A673 (cell line): ENCODE measurements at regions not wholly inside any gene's neighbourhood (a gene's known extent, or its start where the extent isn't known, plus 50 kb on each side); places are given as distances from the start of the nearest gene placed in this dataset.

ENCODE experiments used
- BruUV-seq: library from RNA; stranded (reverse); fragments of 400-500 nt; replicated peaks from 2 replicates; lab custom pipeline; 2021; lab: Mats Ljungman, UMichigan
- CTCF ChIA-PET: fragments of 300-600 bp; sonication (Branson Sonifier 250); formaldehyde crosslinking; loops from one replicate; lab custom pipeline; 2022; ENCODE audit warnings: antibody characterized with exemption; lab: Charles Lee
- POLR2A ChIA-PET: fragments of 300-600 bp; sonication (Branson Sonifier 250); formaldehyde crosslinking; loops from one replicate; lab custom pipeline; 2022; ENCODE audit warnings: antibody characterized with exemption; ENCODE audit not compliant: low non-redundant PET; lab: Charles Lee
- DNase-seq: peaks from one replicate; pipeline ENCODE4 v3.0.0-alpha.2; 2015; ENCODE audit warnings: low spot score
- H3K27ac ChIP-seq: fragments of 200-600 bp; sonication (generic); 2 replicates; pipeline ENCODE4 v1.5.1; 2016; ENCODE audit warnings: mixed run types, low read depth, mild to moderate bottlenecking, mixed read lengths, antibody characterized with exemption, low read length; ENCODE audit not compliant: poor library complexity, severe bottlenecking
- H3K27me3 ChIP-seq: fragments of 200-600 bp; sonication (generic); replicated peaks from 2 replicates; pipeline ENCODE4 v1.6.1; 2017; ENCODE audit warnings: mixed run types, low read depth, mild to moderate bottlenecking, mixed read lengths, antibody characterized with exemption, low read length; ENCODE audit not compliant: insufficient read depth, poor library complexity
- H3K36me3 ChIP-seq: fragments of 200-600 bp; sonication (generic); 2 replicates; pipeline ENCODE4 v1.6.1; 2016; ENCODE audit warnings: mixed run types, mild to moderate bottlenecking, mixed read lengths, antibody characterized with exemption, low read length; ENCODE audit not compliant: insufficient read depth, poor library complexity, severe bottlenecking
- H3K4me1 ChIP-seq: fragments of 200-600 bp; sonication (generic); 2 replicates; pipeline ENCODE4 v1.6.1; 2017; ENCODE audit warnings: mixed run types, mild to moderate bottlenecking, mixed read lengths, antibody characterized with exemption, low read length; ENCODE audit not compliant: insufficient read depth, poor library complexity, severe bottlenecking
- H3K4me3 ChIP-seq: fragments of 200-600 bp; sonication (generic); 2 replicates; pipeline ENCODE4 v1.5.1; 2016; ENCODE audit warnings: low read depth, mixed run types, mild to moderate bottlenecking, mixed read lengths, low read length; ENCODE audit not compliant: poor library complexity, severe bottlenecking
- H3K9me3 ChIP-seq: fragments of 200-600 bp; sonication (generic); 2 replicates; pipeline ENCODE4 v1.6.1; 2016; ENCODE audit warnings: mixed run types, low read depth, mild to moderate bottlenecking, mixed read lengths, antibody characterized with exemption, low read length; ENCODE audit not compliant: poor library complexity, severe bottlenecking
- EZH2 ChIP-seq: fragments of 200-600 bp; sonication (generic); IDR thresholded peaks from 2 replicates; pipeline ENCODE4 v1.6.1; 2017; ENCODE audit warnings: borderline replicate concordance, low read depth, mild to moderate bottlenecking, mixed read lengths, antibody characterized with exemption, low read length; ENCODE audit not compliant: poor library complexity, severe bottlenecking
- intact Hi-C: fragments of 100-400 bp; cut with micrococcal nuclease; formaldehyde crosslinking; loops from one replicate; pipeline ENCODE4 v1.10.0; 2022; ENCODE audit not compliant: unreplicated experiment
- TF ChIP-seq, protein P1 (sequence below): fragments of 300-800, 200-600 bp; sonication (generic); conservative IDR thresholded peaks from 2 replicates; pipeline ENCODE4 v1.5.1; 2017; ENCODE audit warnings: low read depth, mild to moderate bottlenecking, antibody characterized with exemption, low read length, moderate library complexity, mixed read lengths

DNA sequence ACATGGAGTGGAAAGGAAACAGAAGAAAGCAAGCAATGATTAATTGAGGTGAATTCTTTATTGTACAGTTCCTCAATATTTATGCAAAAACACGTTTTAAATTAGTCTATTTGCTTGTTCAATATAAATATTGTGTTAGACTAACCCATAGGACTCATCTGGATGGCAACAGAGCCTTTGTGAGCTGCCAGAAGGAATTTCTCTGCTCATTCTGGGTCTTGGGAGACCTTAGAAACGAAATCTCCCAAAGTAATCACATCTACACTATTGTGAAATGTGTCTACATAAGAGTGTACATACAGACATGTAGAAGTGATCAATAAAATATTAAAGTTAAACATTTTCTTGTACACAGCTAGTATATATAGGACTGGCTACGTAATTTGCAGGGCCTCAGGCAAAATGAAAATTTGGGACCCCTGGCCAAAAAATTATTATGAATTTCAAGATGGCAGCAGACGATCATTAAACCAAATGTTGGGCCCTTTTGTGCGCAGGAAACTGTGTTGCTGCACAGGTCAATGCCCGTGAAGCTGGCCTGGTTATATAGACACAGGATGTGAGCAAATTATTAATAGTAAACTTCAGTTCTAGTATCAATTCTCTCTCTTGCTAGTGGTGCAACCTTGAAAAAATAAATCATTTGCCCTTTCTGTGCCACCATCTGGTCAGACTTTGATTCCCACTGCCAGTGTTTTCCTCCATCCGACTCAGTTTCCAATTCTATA lies 83.3 kb downstream of the MINAR1 start:
- TF ChIP-seq, protein P1, sequence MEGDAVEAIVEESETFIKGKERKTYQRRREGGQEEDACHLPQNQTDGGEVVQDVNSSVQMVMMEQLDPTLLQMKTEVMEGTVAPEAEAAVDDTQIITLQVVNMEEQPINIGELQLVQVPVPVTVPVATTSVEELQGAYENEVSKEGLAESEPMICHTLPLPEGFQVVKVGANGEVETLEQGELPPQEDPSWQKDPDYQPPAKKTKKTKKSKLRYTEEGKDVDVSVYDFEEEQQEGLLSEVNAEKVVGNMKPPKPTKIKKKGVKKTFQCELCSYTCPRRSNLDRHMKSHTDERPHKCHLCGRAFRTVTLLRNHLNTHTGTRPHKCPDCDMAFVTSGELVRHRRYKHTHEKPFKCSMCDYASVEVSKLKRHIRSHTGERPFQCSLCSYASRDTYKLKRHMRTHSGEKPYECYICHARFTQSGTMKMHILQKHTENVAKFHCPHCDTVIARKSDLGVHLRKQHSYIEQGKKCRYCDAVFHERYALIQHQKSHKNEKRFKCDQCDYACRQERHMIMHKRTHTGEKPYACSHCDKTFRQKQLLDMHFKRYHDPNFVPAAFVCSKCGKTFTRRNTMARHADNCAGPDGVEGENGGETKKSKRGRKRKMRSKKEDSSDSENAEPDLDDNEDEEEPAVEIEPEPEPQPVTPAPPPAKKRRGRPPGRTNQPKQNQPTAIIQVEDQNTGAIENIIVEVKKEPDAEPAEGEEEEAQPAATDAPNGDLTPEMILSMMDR, result no peak
- TF ChIP-seq EZH2, result no peak
- CTCF ChIA-PET, result no interaction called here
- H3K4me3 ChIP-seq, result no peak overlapping the region
- H3K27me3 ChIP-seq, result no peaks in the 10 kb centered on the region
- no peak overlapping the region for H3K27ac ChIP-seq
- POLR2A ChIA-PET, result no interaction called here
- H3K36me3 ChIP-seq, result no peaks in the 10 kb centered on the region
- H3K4me1 ChIP-seq, result no peaks in the 10 kb centered on the region
- no peak for DNase-seq
- H3K9me3 ChIP-seq, result no peaks in the 10 kb centered on the region
- intact Hi-C loops, result no loop called here
- no TSS peak for BruUV-seq

DNA sequence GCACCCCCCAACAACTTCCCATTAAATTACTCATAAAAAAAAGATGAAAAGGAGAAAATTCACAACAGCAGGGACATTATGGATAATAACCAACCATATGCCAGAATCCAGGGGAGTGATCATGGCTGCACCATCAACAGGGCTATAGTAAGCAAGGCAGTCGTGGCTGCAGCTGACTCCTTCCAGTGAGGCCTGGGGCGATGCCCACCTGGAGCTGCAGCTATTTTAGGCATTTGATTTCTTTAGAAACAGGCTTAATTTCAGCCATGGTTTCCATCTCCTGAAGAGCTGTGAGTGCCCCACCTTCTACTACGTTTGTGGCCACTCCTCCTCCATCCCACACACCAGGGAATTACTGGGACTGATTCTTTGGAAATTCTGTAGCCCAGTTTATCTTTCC lies 84.0 kb downstream of the MINAR1 start:
- no peaks in the 10 kb centered on the region for H3K27me3 ChIP-seq
- ChIA-PET CTCF (no interaction called here), POLR2A (no interaction called here)
- no peak for DNase-seq
- TF ChIP-seq, protein P1, result no peak
- no peak for TF ChIP-seq EZH2
- H3K4me1 ChIP-seq, result no peaks in the 10 kb centered on the region
- intact Hi-C loops, result no loop called here
- no peaks in the 10 kb centered on the region for H3K9me3 ChIP-seq
- H3K36me3 ChIP-seq, result no peaks in the 10 kb centered on the region
- no TSS peak for BruUV-seq
- H3K4me3 ChIP-seq, result no peak overlapping the region
- H3K27ac ChIP-seq, result no peak overlapping the region

DNA sequence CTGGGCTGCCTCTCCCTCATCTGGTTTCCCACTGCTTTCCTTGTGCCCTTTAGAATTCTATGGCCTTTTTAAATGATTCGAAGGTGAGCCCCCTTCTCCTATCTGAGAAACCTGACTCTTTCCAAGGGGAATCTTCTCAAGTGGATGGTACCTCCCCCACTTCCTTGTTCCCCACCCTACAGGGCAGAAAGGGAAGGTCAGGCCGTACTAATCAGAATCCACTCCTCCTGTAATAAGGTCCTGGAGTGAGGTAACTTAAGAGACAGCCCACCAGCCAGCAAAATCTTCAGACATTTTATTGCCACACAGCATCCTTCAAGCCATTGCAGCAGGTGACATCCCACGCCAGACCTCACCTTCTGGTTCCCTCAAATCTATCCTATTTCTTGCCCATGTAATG lies 84.5 kb downstream of the MINAR1 start:
- no TSS peak for BruUV-seq
- CTCF ChIA-PET, result no interaction called here
- no peaks in the 10 kb centered on the region for H3K9me3 ChIP-seq
- POLR2A ChIA-PET, result no interaction called here
- H3K36me3 ChIP-seq, result no peaks in the 10 kb centered on the region
- TF ChIP-seq EZH2, result no peak
- no peaks in the 10 kb centered on the region for H3K27me3 ChIP-seq
- no peak overlapping the region for H3K27ac ChIP-seq
- intact Hi-C loops, result no loop called here
- DNase-seq, result no peak
- no peak overlapping the region for H3K4me3 ChIP-seq
- H3K4me1 ChIP-seq, result no peaks in the 10 kb centered on the region

DNA sequence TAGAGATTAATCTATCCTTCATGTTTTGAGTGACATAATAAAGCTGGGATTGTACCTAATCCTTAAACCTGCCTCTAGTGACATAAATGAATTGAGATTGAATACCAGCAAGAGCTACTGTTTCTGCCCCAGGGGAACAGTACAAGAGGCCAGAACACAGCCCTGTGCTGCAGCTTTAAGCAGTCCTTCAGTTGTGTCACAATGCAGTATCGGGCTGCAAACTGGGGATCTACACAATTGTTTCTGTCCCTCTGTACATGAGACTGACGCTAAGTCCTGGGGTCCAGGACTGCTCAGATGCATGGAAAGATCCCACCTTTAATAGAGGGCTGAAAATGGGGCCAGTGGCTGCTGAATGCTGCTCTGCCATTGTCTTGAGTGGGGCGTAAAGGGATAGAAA lies 87.5 kb downstream of the MINAR1 start:
- DNase-seq, result no peak
- Histone ChIP-seq H3K9me3 (no peaks in the 10 kb centered on the region), H3K4me3 (no peak overlapping the region), H3K27me3 (no peaks in the 10 kb centered on the region), H3K36me3 (no peaks in the 10 kb centered on the region), H3K27ac (no peak overlapping the region), H3K4me1 (no peaks in the 10 kb centered on the region)
- no TSS peak for BruUV-seq
- ChIA-PET POLR2A (no interaction called here), CTCF (no interaction called here)
- intact Hi-C loops, result no loop called here
- no peak for TF ChIP-seq EZH2
- TF ChIP-seq, protein P1, result no peak
